Ascending aorta (tissue), 2 donors: ENCODE measurements at regions not wholly inside any gene's neighbourhood (a gene's known extent, or its start where the extent isn't known, plus 50 kb on each side); places are given as distances from the start of the nearest gene placed in this dataset.

ENCODE experiments used
- DNase-seq, 2 donors: peaks; one replicate each; pipeline ENCODE4 v3.0.0-alpha.2; 2019; ENCODE audit warnings: low spot score in 2 of 2
- H3K27ac ChIP-seq, 2 donors: fragments of 200-600 bp; sonication (generic); one replicate each; pipeline ENCODE4 v1.5.1; 2016 to 2017; ENCODE audit warnings: mild to moderate bottlenecking in 1 of 2
- H3K27me3 ChIP-seq: fragments of 200-600 bp; sonication (generic); one replicate; pipeline ENCODE4 v1.5.1; 2017
- H3K36me3 ChIP-seq, 2 donors: fragments of 200-600 bp; sonication (generic); one replicate each; pipeline ENCODE4 v1.5.1; 2016
- H3K4me1 ChIP-seq, 2 donors: fragments of 200-600 bp; sonication (generic); one replicate each; pipeline ENCODE4 v1.5.1; 2016 to 2017; ENCODE audit warnings: mild to moderate bottlenecking in 1 of 2
- H3K4me3 ChIP-seq, 2 donors: fragments of 200-600 bp; sonication (generic); one replicate each; pipeline ENCODE4 v1.5.1; 2016 to 2017; ENCODE audit warnings: mild to moderate bottlenecking in 1 of 2
- H3K9me3 ChIP-seq, 2 donors: fragments of 200-600 bp; sonication (generic); one replicate each; pipeline ENCODE4 v1.5.1; 2016
- CTCF ChIP-seq, 3 experiments: fragments of 200-600 bp in 2 of 3; fragments of 450-650 bp in 1 of 3; sonication (generic) in 2 of 3; IDR thresholded peaks; one replicate each; pipeline ENCODE4 v1.5.1; 2016 to 2019; ENCODE audit warnings: antibody characterized with exemption in 3 of 3, mild to moderate bottlenecking in 1 of 3, moderate library complexity in 1 of 3
- intact Hi-C: fragments of 100-400 bp; cut with DNase I; formaldehyde crosslinking; loops from one replicate; pipeline ENCODE4 v1.15.1; 2023

GRCh38 chr5:66538126-66538525, 58.1 kb upstream of the MAST4 start:
- Histone ChIP-seq H3K9me3 (no peaks in the 10 kb centered on the region), H3K27me3 (no peaks in the 10 kb centered on the region), H3K27ac (no peak overlapping the region), H3K4me1 (no peaks in the 10 kb centered on the region), H3K36me3 (no peaks in the 10 kb centered on the region), H3K4me3 (no peak overlapping the region)
- intact Hi-C loops: no loop called here
- no peak for TF ChIP-seq CTCF (IDR thresholded peaks at IDR 0.05)
- no peak for DNase-seq

- Histone ChIP-seq H3K4me1 (no peaks in the 10 kb centered on the region), H3K36me3 (no peaks in the 10 kb centered on the region), H3K27ac (no peak overlapping the region), H3K4me3 (no peak overlapping the region), H3K9me3 (no peaks in the 10 kb centered on the region), H3K27me3 (no peaks in the 10 kb centered on the region)
- no peak for DNase-seq
- TF ChIP-seq CTCF (IDR thresholded peaks at IDR 0.05): no peak
- intact Hi-C loops: no loop called here
Observed at GRCh38 chr5:66538531-66538930, 57.7 kb upstream of the MAST4 start.

- Histone ChIP-seq H3K27ac (no peak overlapping the region), H3K27me3 (no peaks in the 10 kb centered on the region), H3K4me3 (no peak overlapping the region), H3K36me3 (no peaks in the 10 kb centered on the region), H3K9me3 (no peaks in the 10 kb centered on the region), H3K4me1 (no peaks in the 10 kb centered on the region)
- intact Hi-C loops: no loop called here
- DNase-seq: no peak
- TF ChIP-seq CTCF (IDR thresholded peaks at IDR 0.05): no peak
Observed at GRCh38 chr5:66540078-66540477, 56.1 kb upstream of the MAST4 start.

GRCh38 chr5:66542711-66543110, 53.5 kb upstream of the MAST4 start:
- Histone ChIP-seq H3K27ac (no peak overlapping the region), H3K36me3 (no peaks in the 10 kb centered on the region), H3K9me3 (peaks cover 0 to 6% of the 10 kb centered on the region in 2 donors), H3K27me3 (no peaks in the 10 kb centered on the region), H3K4me1 (no peaks in the 10 kb centered on the region), H3K4me3 (no peak overlapping the region)
- TF ChIP-seq CTCF (IDR thresholded peaks at IDR 0.05): no peak
- no peak for DNase-seq
- intact Hi-C loops: no loop called here
